Activated gamma-delta T cell treated with Interleukin-2 at 50 U/mL for 16 hours (primary cell): ENCODE measurements at regions not wholly inside any gene's neighbourhood (a gene's known extent, or its start where the extent isn't known, plus 50 kb on each side); places are given as distances from the start of the nearest gene placed in this dataset.

Source experiments
- DNase-seq: peaks from one replicate; pipeline ENCODE4 v3.0.0-alpha.2; 2020

DNA sequence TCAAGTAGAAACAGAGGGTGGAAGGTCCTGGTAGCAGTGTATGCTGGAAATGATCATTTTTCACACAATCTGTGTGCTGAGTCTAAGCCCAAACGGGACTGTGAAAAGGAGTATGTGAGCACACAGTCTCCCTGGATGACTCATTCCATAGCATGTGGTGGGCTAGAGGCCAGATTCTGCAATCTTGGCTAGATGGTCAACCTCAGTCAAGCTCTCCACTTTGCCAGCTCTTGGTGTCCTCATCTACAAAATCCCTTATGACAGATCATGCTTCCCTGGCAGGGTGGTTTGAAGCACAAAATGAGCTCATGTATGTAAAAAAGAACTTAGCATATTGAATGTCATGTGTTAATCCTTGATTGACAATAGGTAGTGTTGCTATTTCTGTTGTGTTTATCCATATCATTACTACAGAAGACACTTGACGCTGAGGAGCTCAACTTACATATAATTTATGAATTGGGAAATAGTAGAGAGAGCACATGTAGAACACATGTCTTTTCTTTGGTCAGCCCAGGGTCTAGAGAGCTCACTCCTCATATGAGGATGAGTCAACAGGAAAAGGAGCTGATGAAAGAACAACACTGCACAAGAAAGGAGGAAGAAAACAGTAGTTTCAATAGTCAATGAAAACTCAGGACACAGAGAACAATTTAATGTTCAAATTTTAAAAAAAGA is 517.5 kb downstream of the BCL11B start:
- no peak for DNase-seq

DNA sequence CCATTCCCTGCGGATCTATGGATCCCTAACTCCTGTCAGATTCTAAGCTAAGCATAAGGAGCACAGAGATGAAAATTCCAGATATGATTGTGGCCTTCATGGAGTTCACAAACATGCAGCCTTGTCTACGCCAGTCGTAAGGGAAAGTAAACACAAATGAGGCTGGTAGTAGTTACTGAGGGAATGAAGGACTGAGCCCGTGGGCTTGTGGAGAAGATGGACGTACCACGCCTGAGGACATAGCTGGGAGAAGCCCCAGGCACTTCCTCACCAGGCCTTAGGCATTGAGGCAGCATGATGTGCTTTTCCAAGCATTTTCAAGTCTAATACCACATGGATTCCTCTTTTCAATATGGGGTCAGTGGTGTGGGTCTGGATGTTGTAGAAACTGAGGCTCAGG is 515.2 kb downstream of the BCL11B start:
- DNase-seq, result no peak

DNA sequence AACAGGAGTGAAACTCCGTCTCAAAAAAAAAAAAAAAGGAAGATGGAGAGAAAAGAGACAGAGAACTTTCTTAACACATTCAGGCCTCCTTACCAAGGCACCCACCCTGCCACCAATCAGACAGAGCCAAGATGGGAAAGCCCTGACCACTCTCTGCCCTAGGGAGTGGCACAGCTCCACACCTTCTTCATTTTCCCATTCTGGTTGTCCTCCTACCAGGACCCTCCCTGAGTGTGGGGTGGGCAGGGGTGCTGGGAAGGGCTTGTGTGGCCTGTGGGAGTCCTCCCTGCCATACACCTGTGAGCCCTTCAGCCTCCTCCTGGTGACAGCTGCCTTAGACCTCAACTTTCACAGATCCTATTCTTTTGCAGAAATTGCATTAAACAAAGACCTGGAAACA is 513.6 kb downstream of the BCL11B start:
- DNase-seq, result no peak

DNA sequence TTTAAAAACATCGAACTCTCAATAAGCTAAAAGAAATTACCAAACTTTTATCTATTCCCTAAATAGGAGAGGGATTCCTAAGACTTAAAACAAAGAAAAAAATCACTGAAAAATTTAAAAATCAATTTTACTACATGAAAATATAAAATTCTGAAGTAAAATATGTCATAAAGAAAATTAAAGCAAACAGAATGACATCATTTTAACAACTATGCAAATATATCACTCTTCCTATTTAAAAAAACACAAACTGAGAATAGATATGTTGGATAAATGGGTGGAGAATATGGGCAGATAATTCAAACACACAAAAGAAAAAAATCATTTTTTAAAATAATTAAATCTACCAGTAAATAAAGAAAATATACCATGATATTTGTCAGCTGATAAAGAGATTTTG is 510.0 kb downstream of the BCL11B start:
- no peak for DNase-seq

DNA sequence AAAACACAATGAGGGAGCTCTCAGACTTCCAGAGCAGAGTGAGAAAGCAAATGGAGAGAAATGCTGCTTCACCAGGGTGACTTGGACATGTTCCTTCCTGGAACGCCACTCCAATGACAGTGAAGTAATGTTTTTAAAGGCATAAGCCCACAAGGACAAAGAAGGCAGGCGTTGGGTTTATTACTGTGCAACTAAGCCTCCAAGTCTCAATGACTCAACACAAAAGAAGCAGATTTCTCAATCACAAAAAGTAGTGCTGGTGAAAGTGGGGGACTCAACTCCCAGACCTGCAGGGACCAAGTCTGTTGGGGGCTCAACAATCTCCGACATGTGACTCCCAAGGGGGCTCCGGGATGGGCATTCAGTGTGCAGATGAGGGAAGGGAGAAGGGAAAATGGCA is 505.2 kb downstream of the BCL11B start:
- no peak for DNase-seq

DNA sequence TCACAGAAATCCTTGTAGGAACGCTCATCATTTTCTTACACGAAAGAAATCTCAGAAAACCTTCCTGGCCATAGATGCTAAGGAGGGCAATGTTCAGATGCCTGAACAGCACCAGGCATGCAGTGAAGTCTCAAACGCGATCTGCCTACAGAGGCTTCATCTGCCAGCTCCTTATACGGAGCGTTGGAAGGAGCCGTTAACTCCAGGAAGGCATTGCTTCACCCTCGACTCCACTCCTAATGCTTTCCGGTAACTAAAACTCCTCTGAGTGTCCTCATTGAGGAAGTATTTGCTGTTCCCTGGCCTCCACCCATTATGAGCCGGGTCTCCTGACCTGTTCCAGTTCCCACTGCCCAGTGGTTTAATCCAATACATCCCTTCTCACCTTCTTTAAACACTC is 502.7 kb downstream of the BCL11B start:
- no peak for DNase-seq

DNA sequence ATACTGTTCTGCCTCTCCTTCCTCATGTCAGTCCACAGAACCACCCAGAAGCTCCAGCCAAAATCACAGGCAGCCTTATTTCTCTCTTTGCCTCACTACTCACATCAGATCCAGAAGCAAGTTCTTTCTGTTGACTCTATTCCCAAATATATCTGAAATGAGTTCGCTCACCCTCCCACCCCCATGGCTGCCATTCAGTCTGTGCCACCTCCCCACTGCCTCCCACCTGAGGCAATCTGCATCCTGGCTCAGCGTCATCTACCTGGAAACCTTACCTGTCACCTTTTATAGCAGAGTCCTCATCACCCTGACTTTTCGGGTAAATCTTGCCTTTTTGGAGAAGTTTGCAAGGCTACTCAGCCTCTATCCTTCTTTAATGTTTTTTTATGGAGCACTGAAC is 501.8 kb downstream of the BCL11B start:
- no peak for DNase-seq

DNA sequence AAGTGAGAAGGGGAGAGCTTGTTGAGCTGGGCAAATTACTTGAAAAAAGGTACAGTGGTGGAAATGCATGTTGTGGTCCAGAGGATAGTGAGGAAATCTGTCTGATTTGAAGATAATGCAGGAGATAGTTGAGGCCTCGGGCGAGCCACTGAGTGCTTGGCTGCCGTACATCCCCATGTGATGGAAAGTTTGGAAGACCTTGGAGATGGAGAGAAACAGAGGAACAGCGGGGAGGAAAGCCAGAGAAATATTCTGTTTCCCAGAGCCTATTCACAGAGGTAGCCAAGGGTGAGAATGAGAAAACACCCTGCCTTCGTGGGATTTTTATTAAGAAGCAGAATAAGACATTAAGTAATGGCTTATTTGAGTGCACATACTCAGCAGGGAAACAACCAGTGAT is 498.2 kb downstream of the BCL11B start:
- no peak for DNase-seq

DNA sequence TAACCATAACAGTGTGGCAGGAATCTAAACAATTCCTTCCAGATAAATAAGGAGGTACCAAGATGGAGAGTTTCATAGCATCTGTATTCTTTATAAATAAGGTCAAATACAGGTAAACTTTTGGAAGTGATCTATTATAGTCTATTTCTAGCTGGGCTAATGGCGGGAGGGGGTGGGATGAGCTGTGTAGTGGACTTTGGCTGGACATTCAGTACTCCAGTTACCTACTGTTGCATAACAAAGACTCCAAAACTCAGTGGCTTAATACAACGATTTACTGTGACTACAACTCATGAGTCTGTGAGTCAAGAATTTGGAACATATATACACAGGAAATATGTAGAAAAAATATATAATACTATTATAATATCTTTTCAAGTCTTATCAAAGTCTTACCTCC is 496.1 kb downstream of the BCL11B start:
- DNase-seq, result no peak

DNA sequence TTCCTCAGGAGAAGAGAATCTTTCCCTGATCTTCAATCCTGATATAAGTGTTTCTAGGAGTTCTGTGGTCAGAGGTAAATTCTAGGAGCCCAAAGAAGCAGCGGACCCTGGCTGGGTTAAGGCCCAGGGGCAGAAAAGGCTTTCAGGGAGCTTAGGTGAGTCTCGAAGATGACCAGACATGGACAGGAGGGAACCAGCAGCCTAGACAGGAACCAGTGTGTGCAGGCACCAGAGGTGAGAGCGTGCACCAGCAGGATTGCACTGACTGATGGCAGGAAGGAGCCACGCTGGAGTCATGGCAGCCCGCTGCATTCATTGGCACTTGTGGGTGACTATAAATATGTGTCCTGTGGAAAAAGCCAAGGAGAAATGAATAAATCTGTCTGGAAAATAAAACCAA is 489.9 kb downstream of the BCL11B start:
- no peak for DNase-seq

DNA sequence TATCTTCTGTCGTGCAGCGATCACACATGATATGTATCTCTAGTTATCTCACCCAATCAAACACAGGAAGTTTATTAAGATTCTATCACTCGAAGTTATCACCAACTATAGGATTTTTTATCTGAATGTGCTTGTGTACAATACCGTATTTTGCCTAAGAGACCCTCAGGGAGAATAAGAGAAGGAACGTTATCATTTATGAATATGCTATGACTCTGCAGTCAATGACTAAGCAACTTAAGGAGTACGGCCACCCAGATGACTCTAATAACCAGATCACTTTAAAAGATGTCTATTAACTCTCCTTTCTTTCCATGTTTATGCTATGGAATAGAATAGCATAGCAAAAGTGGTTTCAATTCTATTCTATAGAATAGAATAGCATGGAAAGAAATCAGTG is 486.4 kb downstream of the BCL11B start:
- no peak for DNase-seq

DNA sequence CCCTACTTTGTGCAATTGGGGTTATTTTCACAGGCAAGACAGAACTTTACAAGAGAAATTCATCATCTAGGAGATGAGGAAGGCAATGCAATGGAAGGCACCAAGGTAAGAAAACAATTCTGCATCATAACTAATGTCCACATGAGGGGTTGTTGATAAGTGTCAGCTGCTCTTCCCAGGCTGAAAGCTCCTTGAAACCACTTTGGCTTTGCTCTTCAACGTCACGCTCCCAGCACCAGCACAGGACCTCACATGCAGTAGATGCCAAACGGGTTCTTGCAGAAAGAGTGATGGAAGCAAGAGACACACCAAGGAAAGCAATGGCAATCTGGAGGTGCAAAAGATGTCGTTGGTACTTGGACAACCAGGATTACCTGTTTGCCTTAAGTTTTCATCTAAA is 485.5 kb downstream of the BCL11B start:
- no peak for DNase-seq

DNA sequence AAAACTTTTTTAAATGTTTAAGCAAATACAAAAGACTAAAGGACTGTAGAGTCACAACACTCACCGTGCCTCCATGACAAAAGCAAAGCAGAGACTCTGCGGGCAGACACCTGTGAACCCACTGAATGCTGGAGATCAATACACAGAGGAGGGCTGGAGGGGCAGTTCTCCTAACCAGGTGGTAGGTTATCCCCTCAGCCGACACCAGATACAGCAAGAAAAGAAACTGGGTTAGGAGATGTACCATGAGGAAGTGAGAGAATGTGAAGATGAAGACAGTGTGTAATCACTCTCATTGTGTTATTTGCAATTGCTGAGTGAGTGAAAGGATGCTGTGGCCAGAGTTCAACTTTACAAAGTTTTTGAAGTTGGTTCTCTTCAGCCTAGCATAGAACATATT is 480.3 kb downstream of the BCL11B start:
- no peak for DNase-seq

DNA sequence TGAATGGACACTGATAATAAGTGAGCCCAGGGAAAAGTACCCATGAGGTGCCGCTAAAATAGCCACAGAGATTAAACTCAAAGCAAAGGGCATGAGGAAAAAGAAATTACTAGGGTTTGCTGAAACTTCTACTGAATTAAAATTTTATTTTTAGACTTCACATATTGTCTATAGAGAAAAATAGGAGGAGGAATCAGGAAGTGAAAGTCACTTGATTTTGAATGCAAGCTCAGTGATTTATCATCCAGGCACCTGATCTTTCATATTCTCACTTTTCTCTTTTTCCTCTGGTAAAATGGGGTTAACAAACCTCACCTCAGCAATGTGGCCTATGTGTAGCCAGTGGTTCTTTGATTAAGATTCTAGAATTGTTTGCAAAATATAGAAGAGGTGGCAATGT is 479.8 kb downstream of the BCL11B start:
- DNase-seq, result no peak

DNA sequence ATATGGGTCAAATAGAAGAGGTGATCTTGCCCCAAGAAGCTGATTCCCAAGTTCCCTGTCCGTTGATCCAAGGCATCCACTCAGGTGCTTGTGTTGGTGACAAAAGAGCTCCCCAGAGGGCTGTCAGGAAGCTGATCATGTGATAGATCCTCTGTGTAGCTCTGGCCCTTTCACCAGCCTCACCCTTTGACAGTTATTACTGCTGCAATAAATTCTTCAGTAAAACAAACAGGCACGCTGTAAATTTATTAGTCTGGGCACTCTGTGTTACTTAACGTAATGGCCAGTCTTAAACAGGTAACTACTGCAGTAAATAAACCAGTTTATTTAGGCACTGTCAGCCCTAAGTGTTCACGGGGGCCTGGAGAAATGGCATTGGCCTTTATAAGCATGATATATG is 473.9 kb downstream of the BCL11B start:
- DNase-seq, result no peak

DNA sequence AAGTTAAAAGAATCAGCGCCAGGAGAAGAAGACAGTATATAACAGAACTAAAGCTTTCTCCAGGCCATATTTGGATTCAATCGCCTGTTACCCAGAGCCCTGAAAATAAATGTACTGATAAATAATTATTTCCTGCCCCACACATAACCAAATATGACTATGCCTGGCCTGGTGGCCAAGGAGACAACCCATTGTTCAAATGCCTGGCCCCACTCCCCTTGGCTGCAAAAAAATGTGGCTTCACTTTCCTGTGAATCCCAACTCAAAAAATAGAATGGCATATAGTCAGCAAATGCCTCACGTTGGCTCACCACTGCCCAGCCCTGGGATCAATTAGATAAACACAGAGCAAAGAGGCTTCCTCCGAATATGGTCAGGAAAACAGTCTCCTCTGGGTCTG is 472.1 kb downstream of the BCL11B start:
- no peak for DNase-seq

DNA sequence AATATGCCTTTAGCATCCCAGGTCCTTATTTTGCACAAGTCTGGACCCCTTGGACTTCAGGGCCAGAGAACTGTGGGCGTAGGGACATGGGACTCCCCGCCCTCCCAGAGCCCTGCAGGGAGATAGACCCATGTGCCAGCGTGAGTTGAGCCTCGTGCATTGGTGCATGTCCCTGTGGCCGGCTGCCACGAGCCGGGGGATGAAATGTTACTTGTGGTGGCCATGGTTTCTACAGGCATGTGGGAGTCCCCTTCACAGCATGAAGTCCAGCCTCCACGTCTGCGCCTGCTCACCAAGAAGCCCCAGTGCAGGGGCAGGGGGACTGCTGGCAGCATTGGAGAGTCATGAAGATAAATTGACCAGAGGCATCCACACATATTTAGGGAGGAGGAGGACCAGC is 470.0 kb downstream of the BCL11B start:
- DNase-seq, result no peak

DNA sequence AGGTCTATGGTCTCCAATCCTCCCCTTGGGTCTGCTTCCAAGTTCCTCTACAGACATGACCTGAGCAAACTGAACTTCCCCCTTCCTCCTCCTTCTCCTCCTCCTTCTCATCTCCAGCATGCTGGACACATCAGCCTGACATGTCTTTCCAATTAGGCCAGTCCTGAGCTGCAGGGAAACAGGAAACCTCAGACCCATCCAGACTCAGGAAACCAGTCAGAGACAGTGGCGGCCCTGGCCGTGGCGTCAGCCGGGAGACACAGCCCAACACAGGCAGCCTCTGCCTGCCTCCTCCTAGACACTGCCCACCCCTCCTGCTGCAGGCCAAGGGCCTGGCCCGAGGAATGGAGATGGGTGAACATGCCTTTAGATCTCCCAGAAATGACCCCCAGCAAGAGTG is 468.8 kb downstream of the BCL11B start:
- DNase-seq, result no peak

DNA sequence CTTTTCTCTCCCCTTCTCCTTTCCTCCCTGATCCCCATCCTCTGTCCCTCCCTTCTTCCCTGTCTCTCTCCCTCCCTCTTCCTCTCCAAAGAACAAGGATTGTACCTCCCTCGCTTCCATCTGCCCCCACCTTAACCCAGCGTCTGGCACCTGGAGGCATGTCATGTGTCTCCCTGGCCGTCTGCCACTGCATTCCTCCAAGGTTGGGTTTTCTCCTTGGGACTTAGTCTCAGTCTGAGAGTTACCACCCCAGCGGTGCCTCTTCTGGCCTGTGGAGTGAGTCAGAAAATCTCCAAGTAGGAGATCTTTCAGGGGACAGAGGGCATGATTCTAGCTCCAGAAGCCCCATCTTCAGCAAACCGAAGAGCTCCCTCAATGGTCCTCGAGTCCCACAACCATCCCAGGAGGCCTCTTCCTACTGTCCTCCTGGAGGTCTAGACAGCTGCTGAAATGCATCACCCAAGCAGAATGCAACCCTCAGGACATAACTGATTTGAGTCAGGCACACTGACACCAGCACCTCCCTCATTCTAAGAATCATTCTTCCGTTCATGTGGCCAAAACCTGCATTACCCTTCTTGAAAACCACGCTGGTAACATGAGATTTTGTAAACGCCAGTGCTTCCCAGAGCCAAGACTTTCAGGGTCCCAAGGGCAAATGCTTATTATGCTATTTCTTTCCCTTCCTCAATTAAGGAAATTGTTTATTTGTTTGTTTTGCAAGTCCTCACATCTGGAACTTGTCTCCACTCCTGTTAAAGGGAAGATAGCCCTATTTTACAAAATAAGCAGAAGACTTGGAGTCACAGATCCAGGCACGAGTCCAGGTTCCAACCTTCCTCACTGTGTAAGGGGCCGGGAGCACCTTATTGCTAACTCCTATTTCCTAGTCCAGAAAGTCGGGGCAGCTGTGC is 463.2 kb downstream of the BCL11B start:
- no peak for DNase-seq

DNA sequence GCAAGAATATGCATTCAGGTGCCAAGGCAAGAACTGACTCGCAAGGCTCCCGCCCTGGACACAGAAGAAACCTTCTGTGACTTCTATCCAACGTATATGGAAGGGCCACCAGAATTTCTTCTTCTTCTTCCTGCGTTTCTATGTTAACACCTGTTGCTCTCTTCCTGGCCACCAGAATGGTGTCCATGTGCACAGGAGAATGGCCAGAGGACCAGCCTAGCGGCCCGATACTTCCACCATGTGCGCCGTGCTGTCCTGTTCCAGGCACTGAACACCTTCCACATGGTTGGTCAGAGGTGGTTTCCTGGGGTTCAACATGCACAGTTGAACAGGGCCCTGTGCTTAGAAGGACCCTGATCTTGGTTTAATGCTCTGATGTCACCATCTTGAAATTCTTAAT is 455.8 kb downstream of the BCL11B start:
- DNase-seq, result no peak

DNA sequence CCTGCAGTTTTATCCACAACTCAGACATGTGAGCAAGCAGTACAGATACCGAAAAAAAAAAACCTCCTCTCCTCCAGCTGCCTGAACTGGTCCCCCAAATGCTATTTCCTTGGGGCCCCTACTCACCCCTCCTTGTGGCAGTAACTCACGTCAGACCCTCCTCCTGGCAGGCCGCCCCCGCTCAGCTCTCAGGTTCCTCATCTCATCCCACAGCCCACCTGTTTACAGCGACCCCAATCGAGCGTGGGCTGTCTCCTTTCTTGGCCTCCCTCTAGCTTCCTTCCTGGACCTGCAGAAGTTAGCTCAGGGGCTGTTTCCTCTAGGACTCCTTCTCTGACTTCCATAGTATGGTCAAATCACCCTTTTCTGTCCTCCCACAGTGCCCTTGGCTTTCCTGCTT is 455.3 kb downstream of the BCL11B start:
- no peak for DNase-seq

DNA sequence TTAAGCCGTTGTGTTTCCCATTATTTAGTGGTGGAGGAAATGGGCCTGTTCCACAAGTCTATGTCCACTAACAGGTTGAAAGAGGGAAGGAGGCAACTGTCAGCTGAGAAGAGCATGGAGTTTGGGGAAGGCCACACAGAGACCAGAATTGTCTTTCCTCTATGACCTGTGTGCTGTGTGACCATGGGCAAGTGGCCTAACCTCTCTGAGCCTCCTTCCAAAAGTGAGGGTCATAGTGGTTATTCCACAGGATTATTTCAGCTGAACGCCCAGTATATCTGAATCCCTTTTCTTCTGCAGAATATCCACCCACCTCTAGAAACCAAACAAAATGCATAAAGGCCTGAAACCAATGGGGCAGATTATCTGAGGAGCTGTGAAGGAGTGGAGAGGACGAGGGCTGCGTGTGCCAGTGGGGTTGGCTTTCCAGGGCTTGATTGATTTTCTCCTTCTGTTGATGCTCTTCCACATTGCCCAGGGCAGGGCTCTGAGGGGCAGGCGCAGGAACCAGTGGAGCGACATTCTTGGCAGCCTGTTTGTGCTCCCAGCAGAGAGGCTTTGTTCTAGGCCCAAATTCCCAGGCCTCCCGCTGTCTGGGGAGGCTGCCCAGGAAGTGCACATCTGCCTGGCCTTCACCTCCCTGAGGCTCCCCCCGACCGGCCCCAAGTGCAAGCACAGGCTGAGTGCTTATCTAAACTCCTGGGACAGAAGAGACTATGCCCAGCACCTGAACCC is 452.7 kb downstream of the BCL11B start:
- DNase-seq, result no peak

DNA sequence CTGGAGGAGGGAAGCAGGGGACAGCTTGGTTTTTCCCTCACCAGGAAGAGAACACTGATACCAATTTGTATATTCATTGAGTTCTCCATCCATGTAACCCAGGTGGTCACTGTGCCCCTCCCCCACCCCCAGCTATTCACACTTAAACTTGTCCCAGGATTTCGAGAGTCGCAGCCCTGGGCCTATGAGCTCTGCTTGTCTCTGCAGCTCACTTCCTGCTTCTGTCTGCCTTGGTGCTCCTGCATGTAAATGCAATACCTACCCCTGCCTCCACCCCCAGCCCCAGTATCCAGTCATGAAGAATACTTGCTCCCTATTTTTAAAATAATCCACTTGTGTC is 452.2 kb downstream of the BCL11B start:
- no peak for DNase-seq

DNA sequence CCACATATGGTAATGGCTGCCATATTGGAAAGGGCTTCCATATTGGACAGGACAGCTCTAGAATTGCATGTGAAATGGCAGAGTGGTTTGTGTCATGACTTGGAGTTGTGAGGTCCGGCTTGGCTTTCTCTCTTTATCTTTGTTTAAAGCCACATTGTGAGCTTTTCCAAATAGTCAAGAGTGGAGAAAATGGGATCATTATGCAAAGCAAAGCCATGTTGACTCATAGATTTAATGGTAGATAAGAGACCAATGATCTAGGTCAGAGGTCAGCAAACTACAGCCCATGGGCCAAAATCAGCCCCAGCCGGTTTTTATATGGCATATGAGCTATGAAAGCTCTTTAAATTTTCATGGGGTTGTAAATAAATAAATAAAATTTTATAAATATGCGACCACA is 449.1 kb downstream of the BCL11B start:
- DNase-seq, result no peak
